GM10248 (cell line): ENCODE measurements at regions not wholly inside any gene's neighbourhood (a gene's known extent, or its start where the extent isn't known, plus 50 kb on each side); places are given as distances from the start of the nearest gene placed in this dataset.

ENCODE experiments used
- CTCF ChIA-PET: fragments of 300-600 bp; sonication (Branson Sonifier 250); formaldehyde crosslinking; extraction: SDS; loops from one replicate; lab custom pipeline; 2021; ENCODE audit warnings: antibody characterized with exemption; lab: Yijun Ruan, JAX
- POLR2A ChIA-PET: fragments of 350-650 bp; sonication (Branson Sonifier 250); formaldehyde crosslinking; extraction: SDS; loops from one replicate; lab custom pipeline; 2020; ENCODE audit warnings: antibody characterized with exemption; lab: Yijun Ruan, JAX
- DNase-seq: peaks from one replicate; pipeline ENCODE4 v3.0.0; 2012; ENCODE audit errors: extremely low spot score
- CTCF ChIP-seq: IDR thresholded peaks from 2 replicates; pipeline ENCODE4 v1.5.1; 2012; ENCODE audit warnings: mild to moderate bottlenecking, low read depth; ENCODE audit errors: extremely low read depth, missing control alignments, control extremely low read depth

DNA sequence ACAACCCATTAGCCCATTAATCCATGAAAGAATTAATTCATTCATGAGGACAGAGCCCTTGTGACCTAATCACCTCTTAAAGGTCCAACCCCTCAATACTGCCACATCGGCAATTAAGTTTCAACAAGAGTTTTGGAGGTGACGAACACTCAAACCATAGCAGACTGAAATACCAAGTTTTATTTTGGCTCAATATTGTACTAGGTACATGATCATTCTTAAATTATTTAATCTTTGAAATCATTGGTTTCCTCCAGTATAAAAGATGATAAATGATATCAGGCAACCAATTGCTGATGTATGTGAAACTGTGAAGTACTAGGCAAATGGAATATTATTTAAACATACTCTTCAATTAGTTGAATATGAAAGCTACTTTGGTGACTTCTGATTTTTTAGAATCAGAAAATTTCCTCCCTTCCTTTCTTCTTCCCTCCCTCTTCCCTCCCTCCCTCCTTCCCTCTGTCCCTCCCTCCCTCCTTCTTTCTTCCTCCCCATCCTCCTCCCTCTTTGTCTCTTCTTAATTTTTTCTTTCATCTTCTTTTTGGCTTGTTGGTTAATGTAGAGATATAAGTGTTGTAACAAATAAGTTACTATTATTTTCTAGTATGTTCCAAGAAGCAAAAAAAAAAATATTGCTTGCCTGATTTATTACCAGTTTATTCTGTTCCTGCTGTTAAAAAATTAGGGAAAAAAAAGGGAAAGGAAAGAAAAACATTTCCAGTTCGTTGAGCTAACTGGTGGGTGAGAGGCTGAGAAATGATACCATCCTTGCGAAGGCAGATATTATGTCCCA is 233.9 kb upstream of the ZNF217 start:
- TF ChIP-seq CTCF, result no peak
- no peak for DNase-seq
- CTCF ChIA-PET, result interaction anchor here (0.8 to 1.1 kb wide), 3 partner anchors 10 to 91 kb away, joined by 3 to 4 read pairs (median 3); no protein-coding TSS in a partner anchor
- POLR2A ChIA-PET, result no interaction called here

- CTCF ChIA-PET, result interaction anchor here (0.8 to 1.1 kb wide), 2 partner anchors 10 to 90 kb away, joined by 3 to 4 read pairs; no protein-coding TSS in a partner anchor
- POLR2A ChIA-PET, result no interaction called here
- no peak for TF ChIP-seq CTCF
- no peak for DNase-seq
Measured at GRCh38 chr20:53826597-53827291, 233.1 kb upstream of the ZNF217 start.

DNA sequence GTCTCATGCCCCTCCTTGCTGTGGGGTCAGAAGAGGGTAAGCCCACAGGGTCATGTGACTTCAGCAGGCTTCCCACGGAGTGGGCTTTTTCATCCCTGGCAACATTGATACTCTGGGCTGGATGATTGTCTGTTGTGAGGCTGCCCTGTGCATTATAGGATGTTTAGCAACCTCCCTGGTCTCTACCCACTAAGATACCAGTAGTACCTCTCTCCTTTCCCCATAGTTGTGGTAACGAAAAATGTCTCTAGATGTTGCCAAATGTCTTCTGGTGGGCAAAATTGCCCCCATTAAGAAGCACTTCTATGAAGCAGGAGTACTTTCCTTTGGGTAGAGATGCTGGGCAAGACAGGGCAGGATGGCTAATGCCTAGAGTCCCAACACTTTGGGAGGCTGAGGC is 232.5 kb upstream of the ZNF217 start:
- DNase-seq, result no peak
- no peak for TF ChIP-seq CTCF
- POLR2A ChIA-PET, result no interaction called here
- CTCF ChIA-PET, result interaction anchor here (1.2 kb wide), 1 partner anchor 8 kb away, joined by 4 read pairs; no protein-coding TSS in a partner anchor

DNA sequence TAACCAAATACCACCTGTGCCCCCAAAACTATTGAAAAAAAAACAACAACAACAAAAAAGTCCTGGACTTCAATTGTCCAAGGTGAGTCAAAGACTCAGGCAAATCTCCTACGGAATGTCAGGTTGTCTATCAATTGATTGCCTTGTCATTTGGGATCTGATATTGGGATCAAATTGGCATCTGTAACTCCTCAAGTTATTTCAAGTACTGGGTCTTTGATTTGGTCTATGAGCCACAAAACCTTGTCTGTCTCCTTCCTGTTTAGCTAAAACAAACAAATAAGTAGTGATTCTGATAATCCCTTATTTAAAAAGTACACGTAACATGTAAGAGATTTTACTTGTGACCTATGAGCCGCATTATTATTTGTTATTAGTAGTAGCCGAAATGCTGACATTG is 231.6 kb upstream of the ZNF217 start:
- no peak for DNase-seq
- ChIA-PET POLR2A (interaction anchor here (0.5 kb wide), 1 partner anchor 257 kb away, joined by 5 read pairs; no protein-coding TSS in a partner anchor), CTCF (interaction anchor here (1.2 kb wide), 1 partner anchor 9 kb away, joined by 4 read pairs; no protein-coding TSS in a partner anchor)
- no peak for TF ChIP-seq CTCF

GRCh38 chr20:53824779-53825178 is 231.1 kb upstream of the ZNF217 start:
- POLR2A ChIA-PET, result interaction anchor here (0.5 kb wide), 1 partner anchor 257 kb away, joined by 5 read pairs; no protein-coding TSS in a partner anchor
- no peak for DNase-seq
- TF ChIP-seq CTCF, result no peak
- CTCF ChIA-PET, result interaction anchor here (1.0 to 1.2 kb wide), 2 partner anchors 9 to 47 kb away, joined by 3 to 4 read pairs; no protein-coding TSS in a partner anchor

- ChIA-PET POLR2A (no interaction called here), CTCF (interaction anchor here (1.1 kb wide), 1 partner anchor 23 kb away, joined by 3 read pairs; no protein-coding TSS in a partner anchor)
- no peak for DNase-seq
- no peak for TF ChIP-seq CTCF
Measured at GRCh38 chr20:53823121-53823764, 229.6 kb upstream of the ZNF217 start.
